ENCODE measurements at regions not wholly inside any gene's neighbourhood (a gene's known extent, or its start where the extent isn't known, plus 50 kb on each side); places are given as distances from the start of the nearest gene placed in this dataset.

DNA sequence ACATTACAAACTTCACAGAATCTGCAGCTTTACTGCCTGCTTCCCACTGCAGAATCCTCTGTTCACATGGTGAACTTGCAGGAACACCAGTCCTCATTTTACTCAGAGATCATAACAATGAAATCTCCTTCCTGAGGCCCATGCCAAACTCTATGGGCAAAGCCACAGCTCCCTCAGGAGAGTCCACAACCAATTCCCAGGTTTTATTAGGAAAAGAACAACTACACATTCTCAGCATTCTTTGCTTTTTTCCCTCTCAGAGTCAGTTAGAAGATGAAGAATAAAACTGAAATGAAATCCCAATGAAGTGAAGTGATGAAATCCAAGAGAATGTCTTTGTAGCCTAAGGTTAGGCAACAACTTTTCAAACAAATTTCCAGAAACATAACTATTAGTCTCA lies 233.7 kb downstream of the DSEL start:
- peak; percentile 18 for DNase-seq

DNA sequence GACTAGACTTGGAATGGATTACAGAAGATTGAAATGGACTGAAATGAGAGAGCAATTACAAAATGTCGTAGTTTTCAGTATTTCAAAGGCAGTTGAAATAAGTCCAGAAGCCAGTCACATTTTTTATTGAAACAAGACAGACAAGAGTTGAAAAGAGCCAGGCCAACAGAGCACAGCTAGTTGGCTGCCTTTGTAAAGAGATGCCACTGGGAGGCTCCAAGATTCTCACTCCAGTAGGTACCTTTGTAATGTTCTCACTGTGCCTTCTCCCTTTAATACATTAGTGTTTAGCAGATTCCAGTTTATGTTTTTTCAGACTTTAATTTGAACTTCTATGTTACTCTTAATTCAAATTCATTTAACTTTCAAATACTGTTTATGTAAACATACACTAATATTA lies 234.8 kb downstream of the DSEL start:
- DNase-seq: no peak

DNA sequence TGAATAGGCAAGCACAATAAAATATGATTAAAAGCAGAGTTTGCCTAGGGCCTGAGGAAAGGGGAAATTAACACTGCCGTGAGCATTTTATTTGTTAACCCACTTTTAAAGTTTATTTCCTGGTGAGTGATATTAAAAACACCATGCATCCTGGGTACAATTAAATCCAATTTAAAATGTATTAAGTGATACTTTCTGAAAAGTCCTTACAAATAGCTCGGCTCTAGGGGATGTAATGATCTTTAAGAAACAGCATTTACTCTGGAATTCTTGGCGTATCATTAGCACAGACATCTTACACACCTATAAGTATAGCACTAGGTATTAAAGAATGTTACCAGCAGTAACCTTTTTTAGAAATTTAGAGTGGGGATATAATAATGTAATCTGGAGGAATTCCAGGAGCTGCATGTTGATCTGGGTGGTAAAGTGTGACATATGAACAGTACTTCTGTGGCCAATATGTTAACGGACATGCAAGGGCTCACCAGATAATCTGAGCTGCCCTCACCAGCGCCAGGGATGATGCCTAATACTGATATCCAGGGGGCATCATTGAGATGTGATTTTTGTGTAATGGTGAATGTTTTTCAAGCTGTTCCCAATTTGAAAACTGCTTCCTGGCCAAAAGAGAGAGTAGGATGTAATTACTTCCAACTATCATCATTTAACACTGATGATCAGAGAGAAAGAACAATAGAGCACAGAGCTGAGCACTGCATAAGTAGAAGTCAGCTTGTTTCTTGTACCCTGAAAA lies 235.9 kb downstream of the DSEL start:
- no peak for DNase-seq

DNA sequence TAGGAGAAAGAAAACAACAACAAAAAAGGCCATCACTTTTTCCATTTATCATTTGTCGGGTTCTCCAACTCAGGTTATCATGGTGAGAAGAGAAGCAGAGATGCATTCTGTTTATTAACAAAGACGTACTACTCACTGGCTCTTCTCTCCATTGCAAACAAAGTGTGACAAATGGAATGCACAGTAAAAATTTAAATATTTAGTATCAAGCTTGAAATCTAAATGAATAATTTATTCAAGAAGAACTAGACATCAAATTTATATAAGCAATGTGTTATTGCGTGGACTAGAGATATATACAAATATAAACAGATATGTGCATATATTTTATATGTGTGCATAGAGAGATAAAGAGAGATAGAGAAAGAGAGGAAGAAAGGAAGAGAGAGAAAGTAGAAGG lies 236.5 kb downstream of the DSEL start:
- no peak for DNase-seq

DNA sequence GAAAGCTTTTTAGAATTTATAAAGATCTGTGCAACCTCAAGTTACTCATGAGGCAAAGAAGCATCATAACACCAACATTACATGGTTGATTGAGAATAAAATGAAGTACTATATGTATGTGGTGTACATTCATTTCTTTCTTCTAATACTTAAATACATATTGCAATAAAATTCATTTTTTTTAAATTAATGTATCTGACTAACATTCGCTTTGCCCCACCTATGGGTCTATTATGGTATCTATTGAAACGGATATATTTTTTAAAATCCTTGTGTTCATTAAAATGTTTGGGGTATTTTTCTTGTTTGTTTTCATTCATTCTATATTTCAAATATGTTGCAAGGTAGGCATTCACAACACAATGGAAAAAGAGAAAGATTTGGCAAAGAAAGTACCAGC lies 237.5 kb downstream of the DSEL start:
- no peak for DNase-seq

DNA sequence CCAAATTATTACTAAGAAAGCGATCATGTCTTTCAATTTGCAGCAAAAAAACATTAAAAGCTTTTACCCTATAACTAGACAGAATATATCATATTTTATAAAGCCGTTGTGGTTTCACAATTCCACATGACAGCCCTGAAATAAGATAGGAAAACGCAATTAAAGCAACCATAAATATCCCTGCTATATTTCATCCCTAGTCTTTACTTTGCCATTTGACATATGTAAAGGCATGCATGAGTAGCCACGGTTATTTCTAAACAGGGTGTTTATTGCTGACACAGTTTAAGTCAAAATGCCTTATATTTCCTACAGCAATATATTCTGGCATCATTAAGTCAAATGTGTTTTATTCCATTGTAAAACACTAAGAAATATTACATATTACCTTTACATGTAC lies 239.9 kb downstream of the DSEL start:
- no peak for DNase-seq

DNA sequence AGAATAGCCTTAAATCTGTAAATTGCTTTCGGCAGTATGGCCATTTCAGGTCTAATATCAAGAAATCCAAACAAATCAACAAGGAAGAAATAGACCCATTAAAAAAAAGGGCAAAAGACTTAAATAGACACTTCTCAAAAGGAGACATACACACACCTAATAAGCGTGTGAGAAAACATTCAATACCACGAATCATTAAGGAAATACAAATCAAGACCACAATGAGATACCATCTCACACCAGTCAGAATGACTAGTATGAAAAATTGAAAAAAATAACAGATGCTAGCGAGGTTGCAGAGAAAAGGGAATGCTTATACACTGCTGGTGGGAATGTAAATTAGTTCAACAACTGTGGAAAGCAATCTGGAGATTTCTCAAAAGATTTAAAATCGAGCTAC lies 243.2 kb downstream of the DSEL start:
- DNase-seq: no peak

DNA sequence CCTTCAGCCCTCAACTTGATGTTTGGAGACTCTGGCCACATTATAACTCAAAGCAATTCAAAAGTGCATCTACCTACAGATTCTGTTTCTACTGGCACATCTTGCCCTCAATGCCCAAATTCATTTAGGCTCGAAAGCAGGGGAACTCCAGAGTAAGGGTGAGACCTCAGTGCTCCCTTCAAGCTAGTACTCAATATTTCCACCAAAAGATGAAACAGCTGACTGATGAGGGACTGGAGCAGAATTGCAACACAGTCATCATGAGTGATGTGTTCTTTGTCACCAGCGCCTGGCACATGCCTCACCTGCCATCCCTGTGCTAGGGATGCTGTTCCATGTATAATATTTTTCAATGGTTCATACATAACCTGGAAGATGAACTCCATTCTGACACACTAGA lies 247.3 kb downstream of the DSEL start:
- no peak for DNase-seq

DNA sequence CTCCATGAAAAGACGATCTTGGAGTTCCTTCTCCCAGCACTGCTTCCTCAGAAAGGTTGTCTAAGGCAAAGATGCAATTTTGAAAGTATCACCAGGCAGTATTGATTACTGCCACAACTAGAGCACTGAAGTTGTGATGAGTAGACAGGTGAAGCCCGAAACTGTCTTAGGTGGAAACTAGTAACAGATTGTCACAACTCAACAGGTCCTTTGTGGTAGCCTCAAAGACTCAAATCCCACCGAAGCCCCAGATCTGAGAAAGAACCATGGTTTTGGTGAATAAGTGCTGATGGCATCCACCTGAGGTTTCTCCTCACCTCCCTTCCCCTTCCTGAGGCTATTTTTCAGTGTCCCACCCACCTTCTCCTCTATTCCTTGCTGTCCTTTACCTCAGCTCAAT lies 248.0 kb downstream of the DSEL start:
- no peak for DNase-seq

DNA sequence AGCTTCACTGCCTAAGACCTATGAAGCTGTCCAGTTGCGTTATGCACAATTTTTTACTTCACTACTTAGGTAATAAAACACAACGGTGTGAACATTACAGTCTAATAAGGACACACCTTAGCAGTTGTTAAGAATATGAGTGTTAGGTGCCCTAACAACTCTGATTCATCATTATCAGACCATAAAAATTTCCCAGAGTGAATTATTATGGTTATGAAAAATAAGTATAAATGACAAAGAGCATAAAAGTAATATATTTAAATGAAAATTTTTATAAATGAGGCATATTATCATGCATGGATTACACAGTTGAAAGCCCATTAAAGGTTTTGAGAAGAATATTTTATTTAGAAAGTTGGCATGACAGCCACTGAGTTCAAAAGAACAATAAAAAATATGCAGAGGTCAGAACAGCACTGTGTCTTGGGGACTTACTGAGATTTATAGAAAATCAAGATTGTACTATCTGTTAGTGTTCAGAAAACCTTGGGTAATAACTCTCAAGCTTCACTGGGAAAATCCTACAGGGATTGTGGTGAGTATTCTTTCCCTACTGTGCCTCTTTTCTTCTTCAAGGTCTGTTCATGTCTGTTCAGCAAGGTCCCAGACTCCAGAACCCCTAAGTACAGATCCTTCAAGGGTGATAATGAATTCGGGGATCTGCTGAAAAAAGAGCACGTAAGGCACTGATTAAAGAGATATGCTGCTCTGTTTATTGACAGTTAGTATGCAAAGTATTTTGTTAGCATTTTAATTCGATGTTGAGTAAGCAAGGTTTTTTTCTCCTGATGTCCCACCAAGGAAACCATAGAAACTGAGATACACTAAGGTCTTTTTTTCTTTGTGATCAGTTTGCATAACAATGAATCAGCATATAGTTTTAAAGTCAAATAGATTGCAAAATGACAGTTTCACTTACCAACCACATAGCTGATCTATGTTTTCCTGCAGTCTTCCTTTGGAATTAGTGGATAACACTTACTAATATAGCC lies 250.0 kb downstream of the DSEL start:
- DNase-seq: peak; percentile 36

DNA sequence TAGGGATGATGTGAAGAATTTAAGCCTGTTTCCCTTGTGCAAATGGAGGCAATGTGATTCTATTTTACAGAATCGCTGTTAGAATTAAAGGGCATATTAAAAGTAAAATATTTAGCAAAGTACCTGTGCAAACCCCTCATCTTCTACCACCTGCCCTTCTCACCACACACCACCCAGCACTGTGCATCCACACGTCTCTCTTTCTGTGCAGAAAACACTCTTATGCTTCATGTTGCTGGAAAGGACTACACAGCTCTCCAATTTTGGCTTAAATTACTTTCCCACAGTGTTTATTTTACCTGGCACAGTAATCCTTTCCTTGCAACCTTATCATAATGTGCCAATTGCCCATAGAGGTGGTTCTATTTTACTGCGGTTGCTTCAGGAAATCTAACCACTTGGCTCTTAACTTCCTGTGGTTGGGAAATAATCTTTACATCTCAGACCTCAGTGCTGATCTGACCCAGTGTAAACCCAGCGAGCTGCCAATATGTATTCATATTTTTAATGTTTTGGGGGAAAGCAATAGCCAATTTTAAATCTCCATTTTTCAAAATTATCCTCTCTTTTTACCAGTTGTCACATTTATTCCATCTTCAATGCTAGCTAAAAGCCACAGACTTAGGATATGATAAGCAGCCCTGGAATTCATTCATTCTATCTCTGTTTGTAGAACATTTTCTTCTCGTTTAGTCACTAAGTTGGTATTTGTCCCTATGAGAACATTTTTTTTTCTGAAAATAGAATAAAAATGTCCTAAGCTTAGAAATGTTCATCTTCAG lies 250.9 kb downstream of the DSEL start:
- DNase-seq: peak; percentile 79

DNA sequence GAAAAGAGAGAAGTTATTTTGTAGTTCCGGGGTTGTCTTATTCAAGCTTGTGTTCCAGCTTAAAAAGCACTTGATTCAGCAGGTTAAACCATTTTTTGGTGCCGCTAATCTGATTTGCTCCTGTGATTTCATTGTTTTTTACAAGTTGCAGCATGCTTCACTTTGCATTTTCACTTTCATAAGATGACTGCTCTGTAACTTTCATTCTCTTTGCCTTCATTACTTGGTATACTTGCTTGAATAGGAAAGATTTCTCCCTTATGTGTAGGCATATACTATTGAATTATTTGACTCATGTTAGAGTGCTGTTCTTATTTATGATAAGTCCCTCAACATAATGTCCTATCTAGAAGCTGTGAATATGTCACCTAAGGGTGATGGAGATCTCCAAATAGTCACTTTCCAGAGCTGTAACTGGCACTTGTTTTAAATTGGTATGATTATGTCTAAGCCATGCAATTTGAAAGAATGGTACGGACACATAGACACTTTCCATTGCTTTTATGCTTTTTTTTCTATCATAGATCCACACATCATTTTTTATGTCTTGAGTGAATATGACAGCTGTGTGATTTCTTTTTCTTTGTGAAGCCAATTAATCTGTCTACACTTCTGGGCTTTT lies 254.5 kb downstream of the DSEL start:
- no peak for DNase-seq

DNA sequence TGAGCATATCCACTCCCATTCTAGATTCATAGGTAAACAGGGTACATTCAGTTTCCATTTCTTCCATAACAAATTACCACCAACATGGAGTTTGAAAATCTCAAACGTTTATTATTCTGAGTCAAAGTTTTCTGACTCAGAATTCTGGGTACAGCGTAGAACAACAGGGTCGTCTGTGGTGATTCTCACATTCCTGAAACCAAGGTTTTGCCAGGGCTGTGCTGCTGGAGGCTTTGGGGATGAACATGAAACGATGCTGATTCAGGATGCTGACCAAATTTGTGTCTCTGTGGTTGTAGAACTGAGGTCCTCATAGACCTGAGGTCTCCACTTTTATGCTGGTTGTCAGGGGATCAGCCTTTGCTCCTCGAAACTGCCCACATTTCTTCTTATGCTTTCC lies 255.7 kb downstream of the DSEL start:
- DNase-seq: peak; percentile 37

DNA sequence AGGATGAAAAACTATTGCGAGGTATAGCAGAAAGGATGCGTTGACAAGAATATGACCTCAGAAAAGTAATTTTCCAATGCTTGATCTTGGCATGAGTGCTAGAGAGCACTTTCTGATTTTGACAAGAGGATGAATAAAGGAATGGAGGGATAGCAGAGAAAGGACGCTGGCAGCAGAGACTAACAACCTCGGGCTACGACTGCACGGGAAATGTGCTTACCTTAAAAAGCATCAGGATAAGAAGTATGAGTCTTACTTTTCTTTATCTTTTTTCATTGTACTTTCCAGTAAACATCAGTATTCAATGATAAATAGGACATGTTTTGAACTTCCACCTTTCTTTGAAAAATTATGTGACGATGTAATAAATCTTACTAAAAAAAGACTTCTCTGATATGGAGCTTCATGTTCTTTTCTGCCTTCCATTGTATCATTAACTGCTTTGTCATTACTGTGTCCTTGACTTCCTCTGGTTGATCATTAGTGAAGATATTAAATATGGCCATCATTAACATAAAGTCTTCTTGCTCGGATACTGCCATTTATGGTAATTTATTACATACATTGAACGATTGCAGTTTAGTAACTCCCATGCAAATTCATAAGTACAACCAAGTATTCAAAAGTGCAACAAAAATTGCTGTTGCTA lies 265.6 kb downstream of the DSEL start:
- DNase-seq: no peak

DNA sequence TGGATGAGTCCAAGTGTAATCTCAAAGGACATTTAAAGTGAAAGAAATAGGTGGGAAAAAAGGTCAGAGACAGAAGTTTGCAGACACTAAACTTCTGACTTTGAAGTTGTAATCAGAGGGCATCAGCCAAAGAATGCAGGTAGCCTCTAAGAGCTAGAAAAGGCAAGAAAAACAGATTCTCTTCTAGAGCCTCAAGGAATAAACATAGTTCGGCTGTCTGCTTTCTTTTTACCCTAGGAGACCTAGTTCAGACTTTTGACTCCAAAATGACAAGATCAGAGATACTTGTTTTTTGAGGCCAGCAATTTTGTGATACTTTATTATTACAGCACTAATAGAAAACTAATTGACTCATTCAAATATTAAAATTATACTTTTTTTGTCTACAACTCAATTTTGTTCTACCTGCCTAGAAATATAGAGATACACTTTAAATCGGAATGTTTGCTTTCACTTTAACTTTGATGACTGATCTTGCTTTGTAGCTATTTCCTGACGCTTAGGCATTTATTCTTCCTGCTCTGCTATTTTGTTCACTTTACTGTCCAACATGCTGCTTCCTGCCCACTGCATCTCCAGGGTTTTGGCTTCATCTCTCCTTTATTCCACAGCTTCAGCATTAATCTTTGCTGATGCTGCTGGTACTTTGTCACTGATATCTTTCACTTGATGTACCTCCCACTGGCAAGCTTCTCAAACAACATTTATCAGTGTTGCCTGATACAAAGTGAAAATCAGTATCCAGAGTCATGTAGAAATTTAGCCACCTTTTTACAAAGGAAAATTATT lies 272.5 kb downstream of the DSEL start:
- DNase-seq: peak; percentile 34

DNA sequence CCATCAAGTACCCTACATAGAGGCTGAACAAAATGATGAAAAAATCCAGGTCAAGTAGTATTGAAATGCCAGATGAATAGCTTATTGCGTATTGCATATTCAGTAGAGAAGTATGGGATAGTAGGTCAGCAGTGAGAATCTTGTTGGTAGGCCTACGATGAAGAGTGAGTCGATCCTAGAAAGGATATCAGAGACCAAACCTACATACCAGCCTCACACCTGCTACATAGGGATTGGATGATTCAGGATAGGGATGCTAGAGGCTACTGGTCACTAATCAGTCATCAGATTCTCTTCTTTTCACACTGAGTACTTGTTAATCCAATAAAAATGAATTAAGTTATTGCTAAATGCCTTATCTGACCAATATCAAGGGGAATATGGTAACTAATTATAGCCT lies 274.5 kb downstream of the DSEL start:
- no peak for DNase-seq

DNA sequence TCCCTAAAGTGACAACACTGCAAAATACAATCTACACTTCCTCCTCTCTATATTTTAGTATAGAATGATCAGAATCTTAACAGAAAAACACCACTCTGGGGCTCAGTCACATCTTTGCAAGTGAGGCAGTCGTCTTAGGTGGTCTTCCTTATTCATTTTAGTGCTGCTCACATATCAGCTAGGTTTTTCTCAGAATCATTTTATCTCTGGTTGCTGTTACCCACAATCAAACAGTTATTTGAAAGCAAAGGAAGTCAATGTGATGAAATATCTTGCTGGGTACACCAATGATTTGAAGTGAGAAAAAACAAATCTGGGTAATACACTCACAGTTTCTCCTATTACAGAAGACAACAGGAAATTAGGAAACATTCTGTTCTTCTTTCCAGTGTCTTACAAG lies 275.2 kb downstream of the DSEL start:
- no peak for DNase-seq

DNA sequence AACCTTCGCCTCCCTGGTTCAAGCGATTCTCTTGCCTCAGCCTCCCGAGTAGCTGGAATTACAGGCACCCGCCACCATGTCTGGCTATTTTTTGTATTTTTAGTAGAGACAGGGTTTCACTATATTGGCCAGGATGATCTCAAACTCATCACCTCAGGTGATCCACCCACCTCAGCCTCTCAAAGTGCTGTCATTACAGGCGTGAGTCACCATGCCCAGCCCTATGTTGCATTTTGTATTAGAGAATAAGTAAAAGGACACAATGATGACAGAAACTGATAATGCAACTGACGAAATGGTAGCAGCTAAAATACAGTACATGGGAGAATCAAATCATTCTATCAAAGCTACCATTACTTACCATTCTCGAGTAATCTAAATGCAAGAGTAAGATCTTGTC lies 276.7 kb downstream of the DSEL start:
- DNase-seq: no peak

DNA sequence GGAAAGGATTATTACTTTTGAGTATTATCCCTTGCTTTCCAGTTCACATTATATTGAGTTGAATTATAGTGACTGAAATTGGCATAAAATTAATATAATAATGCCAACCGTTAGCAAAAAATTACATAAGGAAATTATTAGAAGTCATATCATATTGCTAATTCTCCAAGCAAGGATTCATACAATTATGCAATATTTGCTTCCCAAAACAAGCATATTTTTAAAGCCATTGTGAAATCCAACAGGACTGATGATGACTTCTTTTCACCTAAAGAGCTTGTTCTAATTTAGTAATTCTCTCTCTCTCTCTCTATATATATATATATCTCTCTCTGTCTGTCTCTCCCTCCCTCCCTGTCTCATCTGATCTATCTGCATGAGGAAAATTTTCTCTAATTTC lies 283.5 kb downstream of the DSEL start:
- DNase-seq: no peak

DNA sequence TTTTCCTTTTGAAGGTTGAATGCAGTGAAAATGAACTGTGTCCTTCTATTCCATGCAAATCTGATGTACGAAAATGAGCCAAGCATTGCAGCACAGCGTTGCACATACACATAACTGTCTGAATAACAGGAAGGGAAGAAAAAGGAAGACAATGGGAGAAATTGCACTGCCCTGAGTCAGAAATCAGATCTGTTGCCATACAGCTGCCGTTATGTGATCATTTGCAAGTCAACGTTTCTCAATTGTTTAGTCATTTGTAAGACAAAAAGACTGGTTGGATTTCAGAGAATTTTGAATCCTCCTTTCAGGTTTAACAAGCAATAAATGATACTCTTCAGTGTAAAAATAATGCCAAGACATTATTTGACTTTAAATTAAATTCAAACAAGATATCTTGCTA lies 284.1 kb downstream of the DSEL start:
- peak; percentile 19 for DNase-seq

DNA sequence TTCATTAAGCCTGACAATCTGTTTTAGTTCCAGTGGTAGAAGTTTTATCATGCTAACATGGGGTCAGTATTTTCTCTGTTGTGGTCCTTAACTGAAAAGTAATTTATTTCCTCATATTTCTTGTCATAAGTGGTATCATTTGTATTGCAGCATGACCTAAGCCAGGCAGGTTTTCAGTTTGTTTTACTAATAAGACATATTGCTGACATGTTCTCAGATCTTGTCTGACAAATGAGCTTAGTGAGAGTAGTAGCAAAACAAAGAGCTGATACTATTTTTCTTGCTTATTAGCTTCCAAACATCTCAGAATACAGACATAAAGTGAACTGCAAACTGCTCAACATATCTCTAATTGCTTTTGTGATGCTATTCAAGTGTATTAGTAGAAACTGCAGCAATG lies 293.6 kb downstream of the DSEL start:
- DNase-seq: no peak

DNA sequence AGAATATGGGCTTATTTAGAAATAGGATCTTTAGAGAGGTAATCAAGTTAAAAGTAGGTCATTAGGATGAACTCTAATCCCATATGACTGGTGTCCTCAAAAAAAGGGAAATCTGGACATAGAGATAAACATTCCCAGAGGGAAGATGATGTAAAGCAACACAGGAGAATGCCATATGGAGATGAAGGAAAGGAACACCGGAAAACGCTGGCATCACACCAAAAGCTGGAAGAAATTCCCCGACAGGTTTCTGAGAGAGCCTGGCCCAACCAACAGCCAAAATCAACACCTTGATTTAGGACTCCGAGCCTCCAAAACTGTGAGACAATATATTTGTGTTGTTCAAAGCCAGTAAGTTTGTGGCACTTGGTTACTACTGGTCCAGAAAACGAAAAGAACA lies 296.7 kb downstream of the DSEL start:
- DNase-seq: no peak

All from EL (cell line).